Hippocampal formation (tissue), 2 donors: ENCODE measurements at regions not wholly inside any gene's neighbourhood (a gene's known extent, or its start where the extent isn't known, plus 50 kb on each side); places are given as distances from the start of the nearest gene placed in this dataset.

Experiments
- DNase-seq, 2 donors: peaks; one replicate each; lab custom pipeline; 2025; lab: John Stamatoyannopoulos, UW

DNA sequence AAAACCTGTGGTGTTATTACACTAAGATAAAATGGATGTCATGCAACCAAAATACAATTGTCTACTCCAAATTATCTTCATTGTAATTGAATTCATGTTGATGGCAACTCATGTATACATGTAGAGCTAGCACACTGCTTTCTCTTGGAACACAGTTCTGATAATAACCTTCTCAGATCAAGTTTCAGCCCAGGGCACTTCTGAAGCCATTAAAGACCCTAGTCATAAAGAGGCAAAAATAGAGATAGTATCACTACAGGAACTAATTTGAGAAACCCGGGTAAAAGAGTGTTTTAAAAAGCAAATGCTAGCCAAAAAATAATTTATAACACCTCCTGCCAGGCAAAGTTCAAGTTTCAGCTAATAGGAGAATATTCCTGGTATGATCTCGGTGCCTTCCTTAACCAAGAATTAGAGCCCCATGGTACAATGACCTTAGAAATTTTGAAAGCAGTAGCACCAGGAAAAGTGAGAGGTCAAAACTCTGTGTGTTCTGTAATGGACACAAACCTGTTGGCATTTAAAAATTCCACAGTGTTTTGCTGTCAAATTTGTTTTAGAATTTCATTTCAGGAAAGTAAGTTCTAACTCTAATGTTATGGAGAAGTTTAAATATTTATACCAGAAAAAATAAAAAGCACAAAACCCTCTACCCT lies 105.0 kb upstream of the FRMD6 start:
- no peak for DNase-seq

GRCh38 chr14:51547260-51547659 lies 104.5 kb upstream of the FRMD6 start:
- DNase-seq: no peak

GRCh38 chr14:51547701-51548100 lies 104.0 kb upstream of the FRMD6 start:
- no peak for DNase-seq

GRCh38 chr14:51548187-51548586 lies 103.5 kb upstream of the FRMD6 start:
- no peak for DNase-seq

DNA sequence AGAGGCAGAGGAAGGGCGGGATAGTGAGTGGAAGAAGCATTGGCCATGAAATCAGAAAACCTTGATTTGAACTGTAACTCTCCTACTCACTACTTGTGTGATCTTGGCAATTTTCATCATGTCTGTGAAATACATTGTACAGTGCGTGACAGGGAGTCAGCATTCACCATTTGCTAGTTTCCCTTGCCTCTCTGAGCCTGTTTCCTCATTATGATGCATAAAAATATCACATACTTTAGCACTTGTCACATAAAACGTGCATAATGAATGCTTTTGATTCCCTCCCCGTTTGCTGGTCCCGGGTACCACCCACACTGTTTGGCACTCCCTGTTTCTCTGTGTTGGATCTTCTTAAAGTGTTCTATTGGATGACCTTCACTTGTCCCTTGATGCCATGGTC lies 101.1 kb upstream of the FRMD6 start:
- DNase-seq: no peak

DNA sequence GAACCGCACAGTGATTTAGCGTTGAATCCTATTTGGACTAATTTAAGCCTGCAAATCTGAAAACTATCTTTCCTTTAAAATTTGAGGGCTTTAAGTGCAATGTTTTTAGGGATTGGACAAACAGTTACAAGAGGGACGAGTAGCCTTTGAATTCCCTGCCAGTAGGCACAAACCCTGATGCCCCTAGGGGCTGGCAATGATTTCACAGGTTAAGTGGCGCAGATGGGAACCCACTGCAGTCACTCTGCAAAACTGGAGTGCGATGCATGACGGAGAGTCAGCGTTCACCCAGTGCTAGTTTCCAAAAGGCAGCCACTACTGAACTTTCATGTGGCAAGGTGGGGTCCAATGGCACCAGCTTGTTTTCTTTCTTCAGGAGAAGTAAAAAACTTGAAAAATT lies 99.4 kb upstream of the FRMD6 start:
- no peak for DNase-seq

DNA sequence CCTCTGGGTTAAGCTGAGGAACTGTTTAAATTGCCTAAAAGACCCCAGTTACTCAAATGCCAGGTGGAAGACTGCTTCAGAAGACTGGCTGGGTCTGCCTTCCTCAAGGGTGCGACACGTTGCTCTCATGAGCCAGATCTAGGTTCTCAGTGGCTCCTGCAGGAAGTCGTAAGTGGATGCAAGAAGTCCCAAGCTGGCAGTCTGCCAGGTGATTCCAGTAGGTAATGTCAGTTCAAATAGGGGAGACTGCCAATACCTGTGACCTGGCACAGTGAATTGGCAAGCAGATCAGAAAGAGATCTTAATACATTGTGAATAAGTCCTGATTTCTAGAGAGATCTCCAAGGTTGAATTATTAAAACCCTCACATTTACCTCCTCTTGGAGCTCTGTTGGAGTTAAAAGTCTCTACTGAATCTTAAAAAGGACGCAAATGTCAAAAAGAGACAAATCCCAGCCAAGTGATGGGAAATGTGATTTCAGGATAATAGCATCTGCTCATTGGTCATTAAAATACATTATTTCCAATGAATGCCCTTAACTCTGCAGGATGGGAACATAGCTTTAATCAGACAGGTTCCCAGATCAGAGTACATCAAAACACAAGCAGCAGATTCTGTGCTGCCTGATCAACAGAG lies 98.8 kb upstream of the FRMD6 start:
- no peak for DNase-seq

DNA sequence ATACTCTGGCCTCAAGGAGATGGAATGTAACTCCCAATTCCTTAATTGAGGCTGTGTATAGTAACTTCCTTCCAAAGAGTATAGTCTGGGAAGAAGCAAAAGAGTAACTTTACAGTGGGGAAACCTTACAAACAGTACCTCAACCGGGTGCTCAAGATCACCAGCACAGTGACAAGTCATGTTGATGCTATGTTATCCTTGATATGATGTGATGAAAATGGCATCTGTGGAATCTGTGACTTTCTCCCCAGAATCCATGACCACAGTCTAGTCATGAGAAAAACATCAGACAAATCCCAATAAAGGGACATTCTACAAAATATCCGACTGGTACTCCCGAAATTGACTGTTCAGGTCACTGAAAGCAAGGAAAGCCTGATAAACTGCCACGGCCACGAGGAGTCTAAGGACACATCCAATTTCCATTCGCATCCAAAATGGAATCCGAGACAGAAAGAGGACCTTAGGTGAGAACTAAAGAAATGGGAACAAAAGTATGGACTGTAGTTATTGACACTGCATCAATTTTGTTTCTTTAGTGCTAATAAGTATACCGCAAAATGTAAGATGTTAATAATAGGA lies 97.3 kb upstream of the FRMD6 start:
- no peak for DNase-seq

GRCh38 chr14:51554953-51555352 lies 96.8 kb upstream of the FRMD6 start:
- no peak for DNase-seq

GRCh38 chr14:51561141-51561540 lies 90.6 kb upstream of the FRMD6 start:
- DNase-seq: no peak

GRCh38 chr14:51562816-51563215 lies 88.9 kb upstream of the FRMD6 start:
- no peak for DNase-seq

DNA sequence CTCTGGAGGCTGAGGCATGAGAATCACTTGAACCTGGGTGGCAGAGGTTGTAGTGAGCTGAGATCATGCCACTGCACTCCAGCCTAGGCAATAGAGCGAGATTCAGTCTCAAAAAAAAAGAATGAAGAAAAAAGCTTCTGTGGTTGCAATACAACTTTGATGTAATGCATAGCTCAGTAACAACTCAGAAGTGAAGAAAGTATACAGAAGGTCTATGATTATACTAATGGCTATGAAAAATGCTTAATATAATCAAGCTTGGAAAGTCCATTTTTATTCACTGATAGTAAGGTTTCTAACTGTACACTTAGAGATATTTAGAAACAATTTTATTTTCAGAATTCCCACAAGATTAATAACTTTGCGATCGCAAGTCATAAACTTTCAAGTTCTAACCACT lies 88.2 kb upstream of the FRMD6 start:
- DNase-seq: no peak

GRCh38 chr14:51564460-51564859 lies 87.2 kb upstream of the FRMD6 start:
- DNase-seq: no peak

DNA sequence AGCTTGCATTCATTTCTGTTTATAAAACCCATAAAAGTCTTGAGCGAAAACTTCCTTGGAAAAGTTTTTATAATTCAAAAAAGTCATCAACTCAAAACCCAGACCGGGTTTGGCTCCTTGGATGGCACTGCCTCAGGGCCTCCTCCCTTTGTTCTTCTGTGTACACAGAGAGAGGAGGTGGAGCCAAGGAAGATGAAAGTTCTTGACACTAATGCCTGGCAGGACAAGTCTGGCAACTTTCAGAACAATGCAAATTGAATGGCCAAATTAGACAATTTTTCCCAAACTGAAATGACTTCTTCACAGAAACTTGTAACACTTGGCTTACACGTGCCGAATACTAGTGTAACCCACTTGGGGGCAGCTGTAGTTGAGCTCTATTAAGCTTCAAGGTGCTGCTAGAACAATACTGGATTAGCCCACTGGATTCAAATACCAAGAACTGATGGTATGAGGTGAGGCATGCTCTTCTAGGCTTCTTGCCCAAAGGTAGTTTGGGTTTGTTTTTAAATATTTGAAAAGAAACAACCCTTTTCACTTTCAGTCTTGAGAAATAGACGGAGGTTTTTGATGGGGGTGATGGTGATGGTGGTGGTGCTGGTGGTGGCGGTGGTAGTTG lies 86.6 kb upstream of the FRMD6 start:
- no peak for DNase-seq

GRCh38 chr14:51566831-51567582 lies 84.7 kb upstream of the FRMD6 start:
- DNase-seq: no peak

- DNase-seq: no peak
These were observed 83.3 kb upstream of the FRMD6 start for GRCh38 chr14:51568366-51568765.

DNA sequence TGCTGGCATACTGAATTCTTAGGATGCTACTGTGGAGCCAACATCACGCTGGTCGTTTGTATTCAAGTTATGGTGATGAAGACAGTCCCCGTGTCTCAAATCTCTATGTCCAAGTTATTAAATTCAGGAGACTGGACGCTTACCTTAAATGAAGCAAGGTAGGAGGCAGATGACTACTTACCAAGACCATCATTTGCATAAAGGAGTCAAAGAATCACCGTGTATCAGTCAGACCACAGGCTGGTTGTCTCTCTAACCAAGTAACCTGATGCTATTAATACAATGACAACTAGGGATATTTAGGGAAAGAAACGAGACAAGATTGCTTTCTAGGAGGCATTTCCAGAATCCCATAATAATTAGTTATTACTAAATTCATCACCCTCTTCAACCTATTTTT lies 78.1 kb upstream of the FRMD6 start:
- no peak for DNase-seq

GRCh38 chr14:51574009-51574408 lies 77.7 kb upstream of the FRMD6 start:
- DNase-seq: no peak

DNA sequence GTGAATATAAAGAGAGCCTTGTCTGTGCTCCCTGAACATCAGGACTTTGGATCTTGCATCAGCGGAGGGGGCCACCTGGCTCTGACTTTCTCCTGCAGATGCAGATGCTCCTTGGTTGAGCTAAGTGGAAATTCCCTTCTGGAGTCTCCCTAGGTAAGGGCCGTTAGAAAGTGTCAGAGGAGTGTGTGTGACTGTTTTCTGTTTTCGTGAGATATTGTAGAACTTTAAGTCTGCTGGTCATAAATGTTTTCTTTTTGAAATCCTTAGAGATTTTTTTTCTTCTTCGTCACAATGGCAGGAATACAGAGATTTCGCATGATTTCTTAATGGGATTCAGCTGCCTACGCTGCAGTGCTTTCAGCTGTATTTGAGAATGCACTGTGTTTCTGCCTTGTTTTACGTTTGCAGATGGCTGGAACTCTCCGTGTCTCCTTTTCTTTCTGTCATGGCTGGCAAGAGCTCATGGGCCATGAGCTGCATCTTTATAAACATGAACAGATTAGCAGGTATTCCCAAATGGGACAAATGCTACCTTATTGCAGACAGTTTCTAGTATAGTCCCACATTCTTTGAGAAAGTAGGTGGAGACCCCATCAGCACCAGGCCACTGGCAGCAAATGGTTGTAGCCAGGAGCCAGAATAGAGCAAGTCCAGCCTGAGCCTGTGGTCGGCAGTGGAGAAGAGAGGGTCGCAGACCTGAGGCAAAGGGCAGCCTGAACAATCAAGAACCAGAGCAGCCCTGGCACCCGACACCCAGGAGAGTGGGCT lies 76.2 kb upstream of the FRMD6 start:
- DNase-seq: no peak

DNA sequence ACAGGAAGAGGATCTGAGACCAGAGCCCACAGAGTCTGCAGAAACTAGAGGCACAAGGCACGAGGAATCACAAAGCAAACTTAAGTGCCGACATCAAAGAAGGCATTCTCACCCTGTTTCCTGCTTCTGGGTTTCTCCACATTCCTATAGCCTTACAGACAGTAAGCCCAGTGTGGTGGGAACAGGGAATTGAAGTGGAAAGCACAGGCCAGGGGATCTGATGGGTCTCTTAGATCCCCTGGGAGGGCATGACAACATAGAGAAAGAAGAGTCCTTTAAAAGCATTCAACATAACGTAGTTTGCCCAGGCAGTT lies 75.6 kb upstream of the FRMD6 start:
- no peak for DNase-seq

DNA sequence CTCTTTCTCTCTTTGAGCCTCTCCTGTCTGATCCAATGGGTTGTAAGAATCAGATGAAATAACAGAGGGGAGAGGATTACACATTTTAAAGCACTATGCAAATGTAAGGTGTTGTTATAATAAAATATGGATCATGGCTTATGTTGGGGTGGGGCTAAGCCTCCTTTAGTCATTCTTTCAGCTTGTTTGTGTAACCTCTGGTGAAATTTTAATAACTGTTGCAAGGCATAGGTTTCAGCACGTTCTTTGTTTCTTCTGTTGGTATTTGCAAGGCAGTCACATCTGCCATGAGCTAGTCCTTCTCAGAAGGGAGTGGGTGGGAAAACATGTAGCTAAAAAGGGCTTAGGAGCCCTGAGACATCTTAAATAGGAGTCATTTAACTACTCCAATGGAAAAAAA lies 74.8 kb upstream of the FRMD6 start:
- DNase-seq: no peak

DNA sequence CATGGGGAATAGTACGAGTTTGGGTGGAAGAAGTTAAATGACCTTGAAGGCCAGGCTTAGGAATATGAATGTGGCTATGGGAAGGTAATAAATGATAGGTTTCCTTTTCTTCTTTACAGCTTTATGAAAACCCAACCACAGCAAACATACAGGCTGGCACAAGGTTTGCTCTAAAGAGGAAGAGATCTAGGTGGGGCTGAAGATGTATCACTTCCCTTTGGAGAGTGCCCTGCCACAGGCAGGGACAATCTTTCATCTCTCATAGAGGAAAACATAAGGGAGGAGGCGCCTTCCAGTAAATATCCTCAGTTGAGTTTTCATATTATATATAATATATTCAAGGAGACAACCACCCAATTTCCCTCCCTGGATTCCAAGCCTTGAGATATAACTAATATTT lies 72.9 kb upstream of the FRMD6 start:
- no peak for DNase-seq
